T-helper 2 cell treated with Interferon-gamma antibody and Interleukin-4, amounts not matched to agents 5 μg/mL and 100 μg/mL, for 36 hours (primary cell): ENCODE measurements at regions not wholly inside any gene's neighbourhood (a gene's known extent, or its start where the extent isn't known, plus 50 kb on each side); places are given as distances from the start of the nearest gene placed in this dataset.

ENCODE experiments used
- DNase-seq: peaks from one replicate; pipeline ENCODE4 v3.0.0; 2021; ENCODE audit warnings: low spot score
- H3K27ac Mint-ChIP-seq: one replicate; pipeline ENCODE4 v1.8.0; 2021; ENCODE audit warnings: mild to moderate bottlenecking, mixed read lengths
- H3K27me3 Mint-ChIP-seq: one replicate; pipeline ENCODE4 v1.8.0; 2021; ENCODE audit warnings: low read depth, mixed read lengths
- H3K36me3 Mint-ChIP-seq: one replicate; pipeline ENCODE4 v1.8.0; 2021; ENCODE audit warnings: low read depth, mixed read lengths
- H3K4me1 Mint-ChIP-seq: one replicate; pipeline ENCODE4 v1.8.0; 2021; ENCODE audit warnings: low read depth, mixed read lengths
- H3K4me3 Mint-ChIP-seq: one replicate; pipeline ENCODE4 v1.8.0; 2022; ENCODE audit warnings: mild to moderate bottlenecking, moderate library complexity, mixed read lengths
- H3K9me3 Mint-ChIP-seq: one replicate; pipeline ENCODE4 v1.8.0; 2021; ENCODE audit warnings: mixed read lengths

- Mint-ChIP-seq H3K4me3 (no peak overlapping the region), H3K4me1 (peaks cover 3% of the 10 kb centered on the region), H3K9me3 (peaks cover 46% of the 10 kb centered on the region), H3K27me3 (peaks cover 5% of the 10 kb centered on the region), H3K36me3 (peaks cover 18% of the 10 kb centered on the region), H3K27ac (no peak overlapping the region)
- DNase-seq, result no peak
Observed at GRCh38 chr5:82670692-82671091, 392.5 kb upstream of the RPS23 start.

GRCh38 chr5:82669720-82670119, 391.6 kb upstream of the RPS23 start:
- H3K27me3 Mint-ChIP-seq, result peaks cover 5% of the 10 kb centered on the region
- H3K9me3 Mint-ChIP-seq, result peaks cover 36% of the 10 kb centered on the region
- no peak overlapping the region for H3K4me3 Mint-ChIP-seq
- DNase-seq, result no peak
- H3K4me1 Mint-ChIP-seq, result peaks cover 3% of the 10 kb centered on the region
- H3K27ac Mint-ChIP-seq, result no peak overlapping the region
- peaks cover 12% of the 10 kb centered on the region for H3K36me3 Mint-ChIP-seq

GRCh38 chr5:82666312-82666711, 388.2 kb upstream of the RPS23 start:
- Mint-ChIP-seq H3K4me3 (no peak overlapping the region), H3K4me1 (peaks cover 8% of the 10 kb centered on the region), H3K9me3 (peaks cover 9% of the 10 kb centered on the region), H3K27me3 (peaks cover 5% of the 10 kb centered on the region), H3K36me3 (no peaks in the 10 kb centered on the region), H3K27ac (no peak overlapping the region)
- no peak for DNase-seq

GRCh38 chr5:82664732-82665131, 386.6 kb upstream of the RPS23 start:
- Mint-ChIP-seq H3K4me3 (no peak overlapping the region), H3K36me3 (no peaks in the 10 kb centered on the region), H3K27me3 (peaks cover 5% of the 10 kb centered on the region), H3K27ac (peak overlapping the region; percentile 3), H3K4me1 (peaks cover 8% of the 10 kb centered on the region), H3K9me3 (peaks cover 6% of the 10 kb centered on the region)
- no peak for DNase-seq

- H3K27me3 Mint-ChIP-seq, result peaks cover 5% of the 10 kb centered on the region
- no peak for DNase-seq
- H3K27ac Mint-ChIP-seq, result no peak overlapping the region
- peaks cover 8% of the 10 kb centered on the region for H3K4me1 Mint-ChIP-seq
- H3K36me3 Mint-ChIP-seq, result no peaks in the 10 kb centered on the region
- no peaks in the 10 kb centered on the region for H3K9me3 Mint-ChIP-seq
- H3K4me3 Mint-ChIP-seq, result no peak overlapping the region
Observed at GRCh38 chr5:82663225-82663624, 385.1 kb upstream of the RPS23 start.

- peaks cover 6% of the 10 kb centered on the region for H3K27me3 Mint-ChIP-seq
- H3K4me1 Mint-ChIP-seq, result peaks cover 8% of the 10 kb centered on the region
- no peak overlapping the region for H3K4me3 Mint-ChIP-seq
- no peaks in the 10 kb centered on the region for H3K36me3 Mint-ChIP-seq
- no peak overlapping the region for H3K27ac Mint-ChIP-seq
- no peaks in the 10 kb centered on the region for H3K9me3 Mint-ChIP-seq
- no peak for DNase-seq
Observed at GRCh38 chr5:82662340-82662739, 384.2 kb upstream of the RPS23 start.

- no peak overlapping the region for H3K4me3 Mint-ChIP-seq
- no peak overlapping the region for H3K27ac Mint-ChIP-seq
- peaks cover 5% of the 10 kb centered on the region for H3K27me3 Mint-ChIP-seq
- no peaks in the 10 kb centered on the region for H3K9me3 Mint-ChIP-seq
- DNase-seq, result no peak
- H3K4me1 Mint-ChIP-seq, result peaks cover 8% of the 10 kb centered on the region
- no peaks in the 10 kb centered on the region for H3K36me3 Mint-ChIP-seq
Observed at GRCh38 chr5:82661933-82662332, 383.8 kb upstream of the RPS23 start.

- no peak overlapping the region for H3K4me3 Mint-ChIP-seq
- no peaks in the 10 kb centered on the region for H3K9me3 Mint-ChIP-seq
- no peaks in the 10 kb centered on the region for H3K36me3 Mint-ChIP-seq
- H3K27ac Mint-ChIP-seq, result no peak overlapping the region
- peaks cover 2% of the 10 kb centered on the region for H3K27me3 Mint-ChIP-seq
- no peak for DNase-seq
- peaks cover 8% of the 10 kb centered on the region for H3K4me1 Mint-ChIP-seq
Observed at GRCh38 chr5:82661462-82661861, 383.3 kb upstream of the RPS23 start.

GRCh38 chr5:82659115-82659514, 381.0 kb upstream of the RPS23 start:
- Mint-ChIP-seq H3K36me3 (no peaks in the 10 kb centered on the region), H3K4me1 (peaks cover 6% of the 10 kb centered on the region), H3K4me3 (no peak overlapping the region), H3K27ac (no peak overlapping the region), H3K27me3 (peaks cover 7% of the 10 kb centered on the region), H3K9me3 (no peaks in the 10 kb centered on the region)
- no peak for DNase-seq

- Mint-ChIP-seq H3K4me3 (no peak overlapping the region), H3K36me3 (no peaks in the 10 kb centered on the region), H3K27ac (no peak overlapping the region), H3K4me1 (peaks cover 6% of the 10 kb centered on the region), H3K27me3 (peaks cover 13% of the 10 kb centered on the region), H3K9me3 (no peaks in the 10 kb centered on the region)
- no peak for DNase-seq
Observed at GRCh38 chr5:82657033-82657699, 379.0 kb upstream of the RPS23 start.

- Mint-ChIP-seq H3K4me1 (peaks cover 6% of the 10 kb centered on the region), H3K27me3 (peaks cover 14% of the 10 kb centered on the region), H3K27ac (no peak overlapping the region), H3K36me3 (no peaks in the 10 kb centered on the region), H3K9me3 (no peaks in the 10 kb centered on the region), H3K4me3 (no peak overlapping the region)
- DNase-seq, result no peak
Observed at GRCh38 chr5:82656341-82656761, 378.2 kb upstream of the RPS23 start.

GRCh38 chr5:82655078-82655477, 376.9 kb upstream of the RPS23 start:
- no peak overlapping the region for H3K27ac Mint-ChIP-seq
- H3K4me1 Mint-ChIP-seq, result peaks cover 6% of the 10 kb centered on the region

GRCh38 chr5:82649943-82650342, 371.8 kb upstream of the RPS23 start:
- no peaks in the 10 kb centered on the region for H3K4me1 Mint-ChIP-seq
- H3K27ac Mint-ChIP-seq, result no peak overlapping the region
- peaks cover 28% of the 10 kb centered on the region for H3K27me3 Mint-ChIP-seq
- no peak overlapping the region for H3K4me3 Mint-ChIP-seq
- no peaks in the 10 kb centered on the region for H3K36me3 Mint-ChIP-seq
- DNase-seq, result no peak
- no peaks in the 10 kb centered on the region for H3K9me3 Mint-ChIP-seq

More at GRCh38 chr5:82655078-82655477, 376.9 kb upstream of the RPS23 start:
- no peak for DNase-seq
- Mint-ChIP-seq H3K9me3 (no peaks in the 10 kb centered on the region), H3K36me3 (no peaks in the 10 kb centered on the region), H3K4me3 (no peak overlapping the region), H3K27me3 (peaks cover 20% of the 10 kb centered on the region)

GRCh38 chr5:82644766-82645165, 366.6 kb upstream of the RPS23 start:
- Mint-ChIP-seq H3K27ac (no peak overlapping the region), H3K36me3 (no peaks in the 10 kb centered on the region)

GRCh38 chr5:82644229-82644628, 366.1 kb upstream of the RPS23 start:
- Mint-ChIP-seq H3K27ac (no peak overlapping the region), H3K36me3 (no peaks in the 10 kb centered on the region), H3K4me1 (peaks cover 15% of the 10 kb centered on the region), H3K9me3 (no peaks in the 10 kb centered on the region), H3K4me3 (no peak overlapping the region), H3K27me3 (peaks cover 14% of the 10 kb centered on the region)
- DNase-seq, result no peak

More at GRCh38 chr5:82644766-82645165, 366.6 kb upstream of the RPS23 start:
- DNase-seq, result no peak
- peaks cover 10% of the 10 kb centered on the region for H3K4me1 Mint-ChIP-seq
- H3K27me3 Mint-ChIP-seq, result peaks cover 15% of the 10 kb centered on the region
- H3K9me3 Mint-ChIP-seq, result no peaks in the 10 kb centered on the region
- H3K4me3 Mint-ChIP-seq, result no peak overlapping the region
